ENCODE measurements at regions not wholly inside any gene's neighbourhood (a gene's known extent, or its start where the extent isn't known, plus 50 kb on each side); places are given as distances from the start of the nearest gene placed in this dataset.
"Not testable (repeated sequence)": the region's sequence is repeated elsewhere in the genome, so short reads cannot be mapped to it uniquely, and the experiment has no call there.

DNA sequence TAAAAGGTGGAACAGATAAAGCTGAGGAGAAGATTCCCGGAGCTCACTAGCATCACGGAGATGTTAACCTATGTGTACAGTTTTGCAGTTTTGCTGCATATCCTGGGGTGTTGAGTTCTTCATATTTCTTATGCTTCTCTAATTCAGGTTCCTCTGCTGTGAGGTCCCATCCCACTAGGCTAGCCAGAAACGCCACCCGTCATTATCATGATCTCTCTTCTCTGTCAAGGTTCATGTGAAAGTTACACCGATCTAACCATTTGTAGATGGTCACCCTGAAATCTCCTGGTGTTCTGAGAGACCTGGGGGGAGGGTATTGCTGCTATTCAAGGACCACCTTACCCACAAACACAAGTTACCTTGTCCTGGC is 136.3 kb downstream of the CCDC71L start:
- no peak for DNase-seq

- DNase-seq, result no peak
Measured at GRCh38 chr7:106523482-106523881, 137.5 kb downstream of the CCDC71L start.

DNA sequence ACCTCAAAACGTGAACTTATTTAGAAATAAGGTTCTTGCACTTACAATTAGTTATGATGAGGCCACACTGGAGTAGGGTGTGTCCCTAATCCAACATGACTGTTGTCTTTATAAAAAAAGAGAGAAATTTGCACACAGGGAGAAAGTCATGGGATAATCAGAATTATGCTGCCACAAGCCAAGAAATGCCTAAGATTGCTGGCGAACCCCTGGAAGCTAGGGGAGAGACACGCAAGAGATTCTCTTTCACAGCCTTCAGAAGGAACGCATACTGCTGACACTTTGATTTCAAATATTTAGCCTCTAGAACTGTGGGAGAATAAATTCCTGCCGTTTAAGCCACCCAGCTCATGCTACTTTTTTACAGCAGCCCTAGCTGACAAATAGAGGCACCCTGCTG is 138.3 kb downstream of the CCDC71L start:
- DNase-seq, result no peak

DNA sequence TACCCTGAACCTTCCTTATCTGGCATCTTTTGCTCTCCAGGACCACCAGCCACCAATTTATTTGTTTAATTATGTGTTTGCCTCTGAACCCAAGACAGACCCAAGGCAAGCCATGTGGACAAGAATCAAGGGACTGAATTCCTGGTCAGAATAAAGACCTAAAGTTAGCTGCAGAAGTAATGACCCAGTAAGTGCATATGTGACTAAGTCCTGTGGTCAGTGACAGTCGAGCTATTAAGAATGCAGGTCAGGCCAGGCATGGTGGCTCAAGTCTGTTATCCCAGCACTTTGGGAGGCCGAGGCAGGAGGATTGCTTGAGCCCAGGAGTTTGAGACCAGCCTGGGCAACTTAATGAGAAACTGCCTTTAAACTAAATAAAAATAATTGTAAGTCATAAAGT is 139.4 kb downstream of the CCDC71L start:
- DNase-seq, result no peak

DNA sequence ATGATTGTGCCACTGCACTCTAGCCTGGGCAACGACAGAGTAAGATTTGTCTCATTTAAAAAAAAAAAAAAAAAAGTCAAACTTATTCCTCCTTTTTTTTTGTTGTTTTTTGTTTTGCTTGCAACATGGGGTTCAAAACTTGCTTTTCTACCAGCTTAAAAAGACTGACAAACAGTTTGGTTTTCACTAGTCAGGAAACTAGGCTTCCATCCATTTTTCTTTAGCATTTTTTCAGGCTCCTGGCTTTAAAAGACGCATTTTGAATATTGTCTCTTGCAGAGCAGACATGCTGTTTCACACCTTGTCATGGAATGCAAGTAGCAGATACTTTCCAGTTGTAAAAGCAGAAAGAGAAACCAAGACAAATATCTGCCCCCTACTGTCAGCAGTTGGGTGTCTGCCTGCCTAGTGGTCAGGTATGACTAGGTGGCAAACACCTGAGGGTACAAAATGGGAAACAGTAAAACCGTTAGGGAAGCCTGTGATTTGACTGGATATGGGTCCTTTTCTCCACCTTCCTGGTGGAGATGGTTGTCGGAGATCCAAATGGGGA is 139.9 kb downstream of the CCDC71L start:
- DNase-seq, result no peak

GRCh38 chr7:106518967-106519366 is 142.0 kb downstream of the CCDC71L start:
- DNase-seq, result no peak

DNA sequence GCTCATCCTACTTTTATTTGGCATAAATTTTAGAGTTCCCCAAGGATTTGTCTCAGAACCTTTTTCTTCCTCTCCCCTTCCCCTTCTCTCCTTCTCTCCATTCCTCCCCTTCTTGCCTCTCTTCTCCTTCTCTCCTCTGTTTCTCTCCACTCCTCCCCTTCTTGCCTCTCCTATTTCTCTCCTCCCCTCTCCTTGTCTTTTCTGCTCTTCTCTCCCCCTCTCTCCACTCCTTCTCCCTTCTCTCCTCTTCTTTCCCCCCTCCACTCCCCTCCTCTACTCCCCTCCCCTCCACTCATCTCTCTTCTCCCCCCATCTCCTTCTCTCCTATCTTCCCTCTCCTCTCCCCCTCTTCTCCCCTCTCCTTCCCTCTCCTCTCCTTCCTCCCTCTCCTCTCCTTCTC is 142.7 kb downstream of the CCDC71L start:
- DNase-seq, result no peak

DNA sequence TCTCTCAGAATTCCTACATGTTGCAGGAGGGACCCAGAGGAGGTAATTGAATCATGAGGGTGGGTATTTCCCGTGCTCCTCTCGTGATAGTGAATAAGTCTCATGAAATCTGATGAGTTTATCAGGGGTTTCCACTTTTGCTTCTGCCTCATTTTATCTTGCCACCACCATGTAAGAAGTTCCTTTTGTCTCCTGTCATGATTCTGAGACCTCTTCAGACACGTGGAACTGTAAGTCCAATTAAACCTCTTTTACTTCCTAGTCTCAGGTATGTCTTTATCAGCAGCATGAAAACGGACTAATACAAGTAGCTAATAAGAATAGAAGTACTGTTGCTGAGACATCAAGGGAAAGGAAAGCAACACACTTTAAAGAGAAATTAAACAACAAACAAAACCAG is 143.4 kb downstream of the CCDC71L start:
- DNase-seq, result no peak

DNA sequence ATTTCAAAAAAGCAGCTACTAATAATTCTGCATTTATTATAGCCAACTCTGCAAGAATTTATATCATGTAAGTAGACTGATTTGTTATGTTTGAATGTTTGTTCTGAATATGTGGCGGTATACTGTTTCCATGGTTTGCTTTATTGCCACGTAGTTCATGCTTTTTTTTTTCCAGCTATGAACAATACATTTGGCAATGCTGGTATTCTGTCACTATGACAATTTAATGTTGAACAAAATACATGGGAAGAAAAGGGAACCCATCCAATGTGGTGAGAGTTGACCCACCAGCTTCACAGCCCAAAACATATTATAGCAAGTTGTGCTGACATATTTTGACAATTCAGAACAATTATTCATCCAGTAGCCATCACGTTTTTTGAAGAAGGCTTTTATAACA is 145.6 kb downstream of the CCDC71L start:
- no peak for DNase-seq

- no peak for DNase-seq
Measured at GRCh38 chr7:106514881-106515280, 146.1 kb downstream of the CCDC71L start.

GRCh38 chr7:106512217-106512616 is 148.7 kb downstream of the CCDC71L start:
- DNase-seq, result no peak

GRCh38 chr7:106504645-106505044 is 156.3 kb downstream of the CCDC71L start:
- DNase-seq, result no peak

GRCh38 chr7:106504207-106504606 is 156.8 kb downstream of the CCDC71L start:
- no peak for DNase-seq

- no peak for DNase-seq
Measured at GRCh38 chr7:106503626-106504025, 157.3 kb downstream of the CCDC71L start.

- DNase-seq, result no peak
Measured at GRCh38 chr7:106501605-106502580, 159.1 kb downstream of the CCDC71L start.

- DNase-seq, result no peak
Measured at GRCh38 chr7:106499897-106500296, 161.1 kb downstream of the CCDC71L start.

- not testable (repeated sequence) for DNase-seq
Measured at GRCh38 chr7:106498005-106498404, 163.0 kb downstream of the CCDC71L start.

GRCh38 chr7:106493041-106493731 is 167.8 kb downstream of the CCDC71L start:
- DNase-seq, result no peak

GRCh38 chr7:106488465-106488864 is 172.5 kb downstream of the CCDC71L start:
- no peak for DNase-seq

- no peak for DNase-seq
Measured at GRCh38 chr7:106487892-106488291, 173.1 kb downstream of the CCDC71L start.

DNA sequence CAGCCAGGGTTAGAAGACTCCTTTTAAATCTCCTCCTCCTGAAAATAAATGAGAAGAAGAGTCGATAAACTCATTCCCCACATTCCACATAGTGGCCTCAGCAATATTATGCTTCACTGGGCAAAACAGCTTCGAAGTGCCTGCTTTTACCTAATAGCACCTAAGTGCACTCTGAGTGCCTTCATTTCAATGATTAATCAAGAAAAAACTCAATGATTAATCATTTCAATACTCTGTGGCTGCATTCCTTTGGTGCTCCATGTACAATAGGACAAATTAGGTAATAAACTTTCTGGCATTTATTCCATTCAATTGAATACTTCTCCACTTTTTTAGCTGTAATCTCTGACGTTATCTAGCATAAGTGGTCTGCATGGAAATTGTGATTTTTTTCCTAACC is 174.6 kb downstream of the CCDC71L start:
- no peak for DNase-seq

- no peak for DNase-seq
Measured at GRCh38 chr7:106485919-106486318, 175.0 kb downstream of the CCDC71L start.

Measured in anterior cingulate cortex (tissue), 58 donors.